Right cardiac atrium (tissue), 5 donors: ENCODE measurements at regions not wholly inside any gene's neighbourhood (a gene's known extent, or its start where the extent isn't known, plus 50 kb on each side); places are given as distances from the start of the nearest gene placed in this dataset.

Source experiments
- ATAC-seq, 2 donors: fragments of 200-7000 bp; cut with Tn5 transposase; one replicate each; pipeline versions ENCODE4 v1.8.0 to v1.9.1; 2020; ENCODE audit warnings: moderate library complexity in 2 of 2, mild to moderate bottlenecking in 1 of 2
- DNase-seq, 3 donors: peaks; one replicate each; pipeline ENCODE4 v3.0.0-alpha.2; 2020
- H3K27ac ChIP-seq: one replicate; pipeline ENCODE4 v1.5.1; 2013; ENCODE audit warnings: mild to moderate bottlenecking, low read length, control low read depth, moderate library complexity
- H3K27me3 ChIP-seq: one replicate; pipeline ENCODE4 v1.6.1; 2013; ENCODE audit not compliant: control insufficient read depth, insufficient read depth
- H3K4me1 ChIP-seq: one replicate; pipeline ENCODE4 v1.6.1; 2013; ENCODE audit warnings: low read length; ENCODE audit not compliant: control insufficient read depth, insufficient read depth
- H3K4me3 ChIP-seq: one replicate; pipeline ENCODE4 v1.5.1; 2013; ENCODE audit warnings: low read length, control low read depth
- H3K9me3 ChIP-seq: one replicate; pipeline ENCODE4 v1.6.1; 2013; ENCODE audit warnings: low read length; ENCODE audit not compliant: control insufficient read depth
- WGBS: extraction: QIAGEN DNeasy Blood & Tissue Kit; methylation state at CpG from one replicate; pipeline ENCODE4 v1.1.7; 2013; 5-methylcytosine and 5-hydroxymethylcytosine counted together
- intact Hi-C, 4 donors: fragments of 100-400 bp; cut with DNase I; formaldehyde crosslinking; loops; one replicate each; pipeline versions ENCODE4 v1.11.0 to v1.14.0; 2022 to 2023
- donor health status: healthy with polysubstance abuse.
- donor health status: DM: no; HTN: yes; CAD: no.
- donor health status: DM: no; HTN: no; CAD: no.
- donor health status: DM: no; HTN: yes; CAD: no; lungs with severe emphysema.
- donor health status: DM: yes; HTN: yes; CAD: no.

DNA sequence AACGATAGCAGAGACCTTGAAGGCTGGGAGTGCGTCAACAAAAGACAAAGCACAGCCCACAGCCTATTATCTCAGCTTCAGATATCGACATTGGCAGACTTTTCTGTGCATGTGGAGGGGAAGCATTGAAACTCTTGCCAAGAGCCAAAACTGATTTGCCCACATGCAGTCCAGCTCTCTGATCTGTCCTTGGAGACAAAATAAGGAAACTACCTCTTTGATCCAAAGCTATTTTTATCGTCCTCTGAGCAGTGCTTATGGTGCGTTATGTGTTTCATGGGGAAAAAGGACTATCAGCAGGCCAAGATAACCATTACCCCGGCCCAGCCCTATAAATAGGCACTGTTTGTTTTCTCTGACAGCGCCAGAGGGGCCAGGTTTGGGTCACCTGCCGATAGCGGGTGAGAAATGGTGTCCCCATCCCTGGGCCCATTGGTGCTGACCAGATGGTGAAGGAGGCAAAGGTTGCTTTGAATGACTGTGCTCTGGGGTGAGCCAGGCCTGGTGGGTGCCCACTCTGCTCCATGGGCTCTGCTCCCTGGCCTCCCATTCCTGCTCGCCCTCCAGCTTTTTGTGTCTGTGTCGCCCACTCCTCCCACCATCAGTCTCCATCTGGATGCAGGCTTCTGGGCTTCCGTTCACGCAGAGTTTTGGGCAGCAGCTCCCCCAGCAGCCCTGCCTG is 176.1 kb upstream of the HS6ST1 start:
- peak overlapping the region; percentile 37 for H3K27ac ChIP-seq
- intact Hi-C loops, result loop anchor here in 1 of 4 donors (10.0 kb wide), 1 partner anchor 150 kb away; no protein-coding TSS in a partner anchor

DNA sequence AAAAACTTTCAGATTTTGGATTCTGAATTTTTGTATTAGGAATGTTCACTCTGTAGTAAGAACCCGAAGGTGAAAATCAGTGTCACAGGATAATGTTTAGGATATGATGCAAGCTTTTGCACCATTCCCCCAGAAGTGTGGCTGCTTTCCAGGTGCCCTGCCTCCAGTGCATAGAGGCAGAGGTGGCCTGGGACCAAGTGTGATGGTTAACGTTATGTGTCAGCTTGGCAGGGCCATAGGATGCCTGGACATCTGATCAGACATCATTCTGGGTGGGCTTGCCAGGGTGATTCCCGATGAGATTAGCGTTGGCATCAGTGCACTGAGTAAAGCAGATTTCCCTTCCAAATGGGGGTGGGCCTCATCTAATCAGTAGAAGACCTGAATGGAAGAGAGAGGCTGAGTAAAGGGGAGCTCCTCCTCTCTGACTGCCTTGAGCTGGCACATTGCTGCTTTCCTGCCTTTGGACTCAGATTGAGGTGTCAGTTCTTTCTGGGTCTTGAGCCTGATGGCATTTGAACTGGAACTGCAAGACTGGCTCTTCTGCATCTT is 177.4 kb upstream of the HS6ST1 start:
- no peak overlapping the region for H3K4me3 ChIP-seq
- DNase-seq (no peak), ATAC-seq (no peak)
- H3K27me3 ChIP-seq, result no peaks in the 10 kb centered on the region
- intact Hi-C loops, result loop anchor here in 1 of 4 donors (10.0 kb wide), 1 partner anchor 151 kb away; no protein-coding TSS in a partner anchor
- 75% methylated on average over 4 of the region's 4 CpGs for WGBS
- H3K27ac ChIP-seq, result no peak overlapping the region
- H3K9me3 ChIP-seq, result no peaks in the 10 kb centered on the region
- H3K4me1 ChIP-seq, result peaks cover 6% of the 10 kb centered on the region

More for the DNA sequence above, 176.1 kb upstream of the HS6ST1 start:
- ATAC-seq, result peak; percentile 90 to 91
- no peak overlapping the region for H3K4me3 ChIP-seq
- peaks cover 6% of the 10 kb centered on the region for H3K4me1 ChIP-seq
- peak in 1 of 3 donors; percentile 28 for DNase-seq
- WGBS, result 28% methylated on average over 13 of the region's 13 CpGs
- H3K27me3 ChIP-seq, result no peaks in the 10 kb centered on the region
- H3K9me3 ChIP-seq, result no peaks in the 10 kb centered on the region

DNA sequence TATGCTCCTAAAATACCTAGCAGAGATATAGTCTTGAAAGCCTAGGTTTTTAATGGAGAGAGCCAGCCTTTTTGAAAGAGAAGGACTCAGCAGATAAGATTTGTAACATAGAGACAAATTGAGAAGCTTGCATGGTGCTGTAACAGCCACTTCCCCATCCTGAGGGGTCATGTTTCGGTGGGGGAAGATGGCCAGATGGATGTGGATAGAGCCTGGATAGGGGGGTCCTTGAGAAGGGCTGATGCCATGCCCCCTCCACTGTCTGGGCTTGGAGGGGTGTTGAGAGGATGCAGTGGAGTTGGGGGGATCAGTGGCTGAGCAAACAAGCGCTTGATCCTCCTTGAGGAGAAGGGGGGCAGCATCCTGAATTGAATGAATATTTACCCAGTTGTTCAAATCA is 178.0 kb upstream of the HS6ST1 start:
- H3K4me3 ChIP-seq, result no peak overlapping the region
- no peaks in the 10 kb centered on the region for H3K9me3 ChIP-seq
- DNase-seq (no peak), ATAC-seq (no peak)
- H3K27ac ChIP-seq, result no peak overlapping the region
- WGBS, result 91% methylated on average over 2 of the region's 2 CpGs
- peaks cover 7% of the 10 kb centered on the region for H3K4me1 ChIP-seq
- intact Hi-C loops, result loop anchor here in 1 of 4 donors (10.0 kb wide), 1 partner anchor 152 kb away; no protein-coding TSS in a partner anchor
- no peaks in the 10 kb centered on the region for H3K27me3 ChIP-seq

DNA sequence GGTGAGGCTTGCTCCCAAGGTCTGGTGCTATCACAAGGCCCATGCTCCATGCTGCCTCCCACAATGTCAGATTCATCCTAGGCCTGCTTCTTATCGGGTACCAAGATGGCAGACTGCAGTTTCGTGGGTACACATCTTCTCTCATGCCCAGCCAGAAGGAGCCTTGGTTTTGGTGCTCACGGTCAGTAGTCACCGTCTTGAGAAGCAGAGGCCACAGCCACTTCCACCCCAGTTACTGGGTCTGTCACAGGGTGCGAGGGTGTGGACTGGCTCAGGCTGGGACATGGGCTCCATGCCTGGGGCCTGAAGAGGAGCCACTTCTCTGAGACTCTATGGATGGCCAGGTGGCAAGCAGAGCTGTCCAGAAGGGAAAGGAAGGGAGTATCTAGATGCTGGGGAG is 178.8 kb upstream of the HS6ST1 start:
- no peaks in the 10 kb centered on the region for H3K27me3 ChIP-seq
- H3K27ac ChIP-seq, result no peak overlapping the region
- H3K4me3 ChIP-seq, result no peak overlapping the region
- ATAC-seq, result no peak
- H3K9me3 ChIP-seq, result no peaks in the 10 kb centered on the region
- 94% methylated on average over 5 of the region's 5 CpGs for WGBS
- DNase-seq, result no peak
- intact Hi-C loops, result loop anchor here in 1 of 4 donors (10.0 kb wide), 1 partner anchor 153 kb away; no protein-coding TSS in a partner anchor
- peaks cover 8% of the 10 kb centered on the region for H3K4me1 ChIP-seq

DNA sequence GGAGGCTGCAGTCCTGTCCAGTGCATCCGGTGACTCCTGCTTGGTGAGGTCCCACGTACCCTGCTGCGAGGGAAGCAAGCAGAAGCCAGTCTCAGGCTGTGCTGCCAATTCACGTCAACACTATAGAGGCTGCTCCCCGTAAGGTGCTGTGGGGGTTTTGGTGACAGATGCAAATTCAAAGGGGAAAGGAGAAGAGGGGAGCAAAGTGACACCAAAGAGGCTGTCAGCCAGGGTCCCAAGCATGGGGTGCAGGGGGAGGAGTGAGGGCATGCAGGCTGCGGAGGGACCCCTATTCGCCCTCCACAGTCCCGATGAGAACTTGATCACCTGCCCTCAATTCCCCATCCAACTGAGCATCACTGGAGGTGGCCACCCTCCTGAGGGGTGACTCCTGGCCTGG is 179.4 kb upstream of the HS6ST1 start:
- ATAC-seq, result no peak
- intact Hi-C loops, result loop anchor here in 1 of 4 donors (10.0 kb wide), 1 partner anchor 153 kb away; no protein-coding TSS in a partner anchor
- 92% methylated on average over 8 of the region's 8 CpGs for WGBS

DNA sequence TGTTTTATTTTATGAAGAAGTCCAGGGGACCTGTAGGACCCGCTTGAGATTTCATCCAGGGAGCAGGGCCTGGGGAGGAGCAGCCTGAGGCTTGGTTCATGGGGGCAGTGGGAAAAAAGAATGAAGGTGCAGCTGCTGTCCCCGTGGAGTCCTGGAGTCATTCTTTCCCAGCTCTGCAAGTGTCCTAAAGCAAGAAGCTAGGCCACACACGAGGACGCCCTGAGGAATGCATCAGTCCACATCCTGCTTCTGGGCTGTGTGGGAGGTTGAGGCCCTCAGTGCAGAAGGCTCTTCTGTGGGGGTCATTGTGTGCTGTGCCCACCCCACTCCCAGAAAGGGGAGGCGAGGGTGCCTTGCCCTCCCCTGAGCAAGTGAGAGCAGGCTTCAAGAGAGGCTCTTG is 179.9 kb upstream of the HS6ST1 start:
- DNase-seq (no peak), ATAC-seq (no peak)
- intact Hi-C loops, result loop anchor here in 1 of 4 donors (10.0 kb wide), 1 partner anchor 154 kb away; no protein-coding TSS in a partner anchor
- no peak overlapping the region for H3K4me3 ChIP-seq
- peaks cover 10% of the 10 kb centered on the region for H3K4me1 ChIP-seq
- no peak overlapping the region for H3K27ac ChIP-seq
- no peaks in the 10 kb centered on the region for H3K27me3 ChIP-seq
- no peaks in the 10 kb centered on the region for H3K9me3 ChIP-seq
- WGBS, result 76% methylated on average over 5 of the region's 5 CpGs

More for the DNA sequence above, 179.4 kb upstream of the HS6ST1 start:
- H3K4me1 ChIP-seq, result peaks cover 8% of the 10 kb centered on the region
- H3K9me3 ChIP-seq, result no peaks in the 10 kb centered on the region
- DNase-seq, result no peak
- no peak overlapping the region for H3K4me3 ChIP-seq
- H3K27ac ChIP-seq, result no peak overlapping the region
- no peaks in the 10 kb centered on the region for H3K27me3 ChIP-seq

DNA sequence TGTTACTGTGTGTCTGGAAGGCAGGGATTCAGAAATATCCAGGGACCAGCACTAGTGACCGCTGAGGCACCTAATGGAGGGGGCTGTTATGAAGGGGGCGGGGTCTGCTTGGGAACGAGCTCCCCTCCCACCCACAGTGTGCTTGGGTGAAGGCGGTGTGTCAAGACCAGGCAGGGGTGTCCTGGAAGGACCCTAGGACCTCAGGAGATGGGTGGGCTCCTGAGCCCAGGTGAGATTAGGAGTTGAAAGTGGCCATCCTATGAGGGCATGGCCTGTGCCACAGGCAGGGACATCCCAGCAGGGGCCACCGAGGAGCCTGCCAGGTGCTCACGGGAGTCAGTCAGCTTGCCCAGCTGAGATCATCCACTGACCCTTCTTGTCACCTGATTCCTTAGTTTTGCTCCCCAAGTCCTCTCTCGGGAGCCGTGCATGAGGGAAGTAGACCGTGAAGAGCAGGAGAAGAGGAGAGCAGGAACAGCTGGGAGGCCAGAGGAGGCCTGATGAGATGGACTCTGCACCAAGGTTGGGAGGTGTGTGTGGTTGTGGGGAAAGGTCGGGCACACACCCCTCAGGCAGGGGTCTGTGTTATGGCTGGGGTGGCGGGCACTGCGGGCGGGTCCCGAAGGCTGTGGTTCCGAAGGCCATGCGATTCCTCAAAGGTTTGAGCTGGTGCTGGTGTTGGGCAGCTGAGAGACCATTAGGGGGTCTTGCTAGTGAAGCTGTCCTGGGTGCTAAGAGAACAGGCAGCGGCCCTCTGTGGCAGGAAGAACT is 180.9 kb upstream of the HS6ST1 start:
- Histone ChIP-seq H3K9me3 (no peaks in the 10 kb centered on the region), H3K27ac (no peak overlapping the region), H3K27me3 (no peaks in the 10 kb centered on the region), H3K4me1 (peaks cover 14% of the 10 kb centered on the region), H3K4me3 (no peak overlapping the region)
- WGBS, result 93% methylated on average over 17 of the region's 17 CpGs
- no peak for DNase-seq
- no peak for ATAC-seq
- intact Hi-C loops, result loop anchor here in 1 of 4 donors (10.0 kb wide), 1 partner anchor 155 kb away; no protein-coding TSS in a partner anchor

DNA sequence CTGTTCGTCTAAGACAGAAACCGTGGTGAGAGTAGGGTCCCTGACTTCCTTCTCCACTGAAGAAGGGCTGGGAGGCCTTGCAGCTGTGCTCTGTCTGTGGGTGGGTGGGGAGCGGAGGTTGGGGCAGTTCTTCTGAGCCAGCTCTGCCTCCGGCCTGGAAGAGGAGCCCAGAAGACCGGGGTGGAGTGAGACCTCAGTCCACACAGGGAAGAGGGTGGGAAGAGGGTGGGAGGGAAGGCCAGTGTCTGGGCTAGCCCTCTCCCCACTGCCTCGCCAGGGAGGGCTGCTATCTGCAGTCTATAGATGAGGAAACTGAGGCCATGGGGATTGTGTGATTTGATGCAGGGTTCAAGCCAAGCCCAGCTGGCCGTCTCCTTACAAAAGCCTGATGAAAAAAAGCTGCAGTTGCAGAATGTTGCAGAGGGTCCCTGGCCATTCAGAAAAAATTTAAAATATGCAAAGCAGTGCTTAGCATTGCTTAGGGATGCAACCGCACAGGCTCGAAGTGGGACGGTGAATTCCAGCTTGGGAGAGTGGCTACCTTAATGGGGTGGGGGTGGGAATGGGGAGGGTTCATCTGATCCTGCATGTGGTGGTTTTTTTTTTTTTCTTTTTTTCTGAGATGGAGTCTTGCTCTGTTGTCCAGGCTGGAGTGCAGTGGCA is 181.6 kb upstream of the HS6ST1 start:
- intact Hi-C loops, result no loop called here

DNA sequence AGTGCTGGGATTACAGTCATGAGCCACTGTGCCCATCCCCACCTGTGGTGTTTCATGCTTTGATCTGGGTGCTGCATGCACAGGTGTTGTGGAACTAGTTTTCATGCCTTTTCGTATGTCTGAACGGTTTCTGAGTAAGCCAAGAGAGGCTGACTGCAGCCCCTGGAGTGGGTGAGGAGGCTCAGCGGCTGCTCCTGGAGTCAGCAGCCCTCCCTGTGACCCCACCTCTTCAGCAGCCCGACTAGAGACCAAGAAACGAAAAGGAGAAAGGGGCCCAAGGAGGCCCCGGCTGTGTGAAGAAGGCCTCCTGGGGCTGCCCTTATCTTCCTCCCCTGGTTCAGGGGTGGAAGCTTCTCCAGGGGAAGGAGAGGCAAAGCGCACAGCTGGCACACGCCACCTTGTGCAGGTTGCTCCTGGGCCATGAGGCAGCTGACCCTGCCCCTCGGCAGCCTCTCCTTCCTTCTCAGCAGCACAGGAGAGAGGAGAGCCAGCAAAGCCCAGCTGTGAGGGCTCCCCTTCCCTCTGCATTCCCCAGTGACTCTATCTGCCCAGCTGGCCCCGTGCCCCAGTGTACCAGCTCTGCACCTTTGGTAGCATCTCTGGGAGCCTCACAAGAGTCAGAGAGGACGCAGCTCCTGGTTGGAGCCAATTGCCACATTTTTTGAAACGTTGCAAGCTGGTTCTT is 182.5 kb upstream of the HS6ST1 start:
- DNase-seq (no peak), ATAC-seq (no peak)
- Histone ChIP-seq H3K27ac (no peak overlapping the region), H3K27me3 (no peaks in the 10 kb centered on the region), H3K4me3 (no peak overlapping the region), H3K4me1 (peaks cover 11% of the 10 kb centered on the region), H3K9me3 (no peaks in the 10 kb centered on the region)
- WGBS, result 82% methylated on average over 12 of the region's 12 CpGs
- intact Hi-C loops, result no loop called here

More for the DNA sequence above, 181.6 kb upstream of the HS6ST1 start:
- H3K4me3 ChIP-seq, result no peak overlapping the region
- H3K27me3 ChIP-seq, result no peaks in the 10 kb centered on the region
- peaks cover 11% of the 10 kb centered on the region for H3K4me1 ChIP-seq
- H3K9me3 ChIP-seq, result no peaks in the 10 kb centered on the region
- ATAC-seq (no peak), DNase-seq (no peak)
- 71% methylated on average over 10 of the region's 10 CpGs for WGBS
- no peak overlapping the region for H3K27ac ChIP-seq

DNA sequence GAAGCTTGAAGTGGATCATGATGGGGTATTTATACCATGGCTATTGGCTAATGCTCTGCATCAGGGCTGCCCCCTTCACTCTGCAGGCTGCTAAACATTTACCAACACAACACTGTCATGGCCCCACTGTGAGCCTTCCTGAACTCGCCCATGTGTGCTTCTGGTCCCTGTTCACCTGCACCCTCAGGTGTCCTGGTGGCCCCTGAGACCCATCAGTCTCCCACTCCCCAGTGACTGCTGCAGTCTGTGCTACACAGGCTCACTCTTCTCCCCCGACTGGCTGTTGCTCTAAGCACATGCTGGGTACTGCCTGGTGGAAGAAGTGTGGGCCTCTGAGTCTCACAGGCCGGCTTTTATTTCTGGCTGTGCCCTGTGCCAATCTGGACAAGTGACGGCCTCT is 183.0 kb upstream of the HS6ST1 start:
- H3K27ac ChIP-seq, result no peak overlapping the region
- H3K4me3 ChIP-seq, result no peak overlapping the region
- WGBS, result 75% methylated on average over 4 of the region's 4 CpGs
- H3K9me3 ChIP-seq, result no peaks in the 10 kb centered on the region
- DNase-seq, result no peak
- H3K27me3 ChIP-seq, result no peaks in the 10 kb centered on the region
- intact Hi-C loops, result no loop called here
- ATAC-seq, result no peak
- H3K4me1 ChIP-seq, result peaks cover 9% of the 10 kb centered on the region
